IPS-18c (cell line): ENCODE measurements at regions not wholly inside any gene's neighbourhood (a gene's known extent, or its start where the extent isn't known, plus 50 kb on each side); places are given as distances from the start of the nearest gene placed in this dataset.
"Not testable (repeated sequence)": the region's sequence is repeated elsewhere in the genome, so short reads cannot be mapped to it uniquely, and the experiment has no call there.

Source experiments
- H3K4me3 ChIP-seq: 2 replicates; pipeline ENCODE4 v1.7.0; 2013; ENCODE audit warnings: low read depth, mild to moderate bottlenecking, low read length, moderate library complexity; ENCODE audit not compliant: insufficient read depth
- H3K9me3 ChIP-seq: one replicate; pipeline ENCODE4 v1.6.1; 2013; ENCODE audit warnings: mild to moderate bottlenecking, low read length, moderate library complexity; ENCODE audit not compliant: control insufficient read depth, insufficient read depth

GRCh38 chr13:88005188-88005587 lies 334.0 kb downstream of the SLITRK5 start:
- no peak overlapping the region for H3K4me3 ChIP-seq
- no peaks in the 10 kb centered on the region for H3K9me3 ChIP-seq

GRCh38 chr13:88014527-88014926 lies 343.4 kb downstream of the SLITRK5 start:
- Histone ChIP-seq H3K9me3 (no peaks in the 10 kb centered on the region), H3K4me3 (no peak overlapping the region)

GRCh38 chr13:88022431-88023208 lies 351.4 kb downstream of the SLITRK5 start:
- Histone ChIP-seq H3K9me3 (no peaks in the 10 kb centered on the region), H3K4me3 (no peak overlapping the region)

GRCh38 chr13:88026241-88026640 lies 355.1 kb downstream of the SLITRK5 start:
- H3K4me3 ChIP-seq = no peak overlapping the region
- no peaks in the 10 kb centered on the region for H3K9me3 ChIP-seq

GRCh38 chr13:88031980-88032559 lies 360.9 kb downstream of the SLITRK5 start:
- Histone ChIP-seq H3K4me3 (no peak overlapping the region), H3K9me3 (no peaks in the 10 kb centered on the region)

- not testable (repeated sequence) for H3K4me3 ChIP-seq, H3K9me3 ChIP-seq
Observed at GRCh38 chr13:88036205-88036604, 365.0 kb downstream of the SLITRK5 start.

GRCh38 chr13:88042489-88042888 lies 371.3 kb downstream of the SLITRK5 start:
- no peaks in the 10 kb centered on the region for H3K9me3 ChIP-seq
- no peak overlapping the region for H3K4me3 ChIP-seq

GRCh38 chr13:88051746-88052482 lies 380.7 kb downstream of the SLITRK5 start:
- Histone ChIP-seq H3K4me3 (no peak overlapping the region), H3K9me3 (peaks cover 6% of the 10 kb centered on the region)

GRCh38 chr13:88063741-88064140 lies 392.6 kb downstream of the SLITRK5 start:
- Histone ChIP-seq H3K9me3 (no peaks in the 10 kb centered on the region), H3K4me3 (no peak overlapping the region)

GRCh38 chr13:88066847-88067246 lies 395.7 kb downstream of the SLITRK5 start:
- H3K9me3 ChIP-seq = no peaks in the 10 kb centered on the region

GRCh38 chr13:88068316-88068715 lies 397.1 kb downstream of the SLITRK5 start:
- no peaks in the 10 kb centered on the region for H3K9me3 ChIP-seq
- H3K4me3 ChIP-seq = no peak overlapping the region

More at GRCh38 chr13:88066847-88067246, 395.7 kb downstream of the SLITRK5 start:
- no peak overlapping the region for H3K4me3 ChIP-seq

GRCh38 chr13:88068975-88069374 lies 397.8 kb downstream of the SLITRK5 start:
- Histone ChIP-seq H3K4me3 (no peak overlapping the region), H3K9me3 (no peaks in the 10 kb centered on the region)

- Histone ChIP-seq H3K9me3 (no peaks in the 10 kb centered on the region), H3K4me3 (no peak overlapping the region)
Observed at GRCh38 chr13:88071371-88071770, 400.2 kb downstream of the SLITRK5 start.

- H3K4me3 ChIP-seq = no peak overlapping the region
- no peaks in the 10 kb centered on the region for H3K9me3 ChIP-seq
Observed at GRCh38 chr13:88074794-88075510, 403.8 kb downstream of the SLITRK5 start.

GRCh38 chr13:88085036-88085435 lies 413.9 kb downstream of the SLITRK5 start:
- Histone ChIP-seq H3K4me3 (no peak overlapping the region), H3K9me3 (no peaks in the 10 kb centered on the region)

- H3K9me3 ChIP-seq = no peaks in the 10 kb centered on the region
- H3K4me3 ChIP-seq = no peak overlapping the region
Observed at GRCh38 chr13:88086577-88086976, 415.4 kb downstream of the SLITRK5 start.

GRCh38 chr13:88097541-88097940 lies 426.4 kb downstream of the SLITRK5 start:
- no peaks in the 10 kb centered on the region for H3K9me3 ChIP-seq
- H3K4me3 ChIP-seq = no peak overlapping the region
